IPS-20b (cell line): ENCODE measurements at regions not wholly inside any gene's neighbourhood (a gene's known extent, or its start where the extent isn't known, plus 50 kb on each side); places are given as distances from the start of the nearest gene placed in this dataset.
"Not testable (repeated sequence)": the region's sequence is repeated elsewhere in the genome, so short reads cannot be mapped to it uniquely, and the experiment has no call there.

Source experiments
- H3K27ac ChIP-seq: one replicate; pipeline ENCODE4 v1.5.1; 2013; ENCODE audit warnings: low read length
- H3K27me3 ChIP-seq: 2 replicates; pipeline ENCODE4 v1.6.1; 2013; ENCODE audit warnings: mild to moderate bottlenecking, low read length, inconsistent platforms; ENCODE audit not compliant: insufficient read depth
- H3K36me3 ChIP-seq: 2 replicates; pipeline ENCODE4 v1.6.1; 2013; ENCODE audit warnings: low read depth, mild to moderate bottlenecking, inconsistent platforms, low read length, moderate library complexity; ENCODE audit not compliant: insufficient read depth
- H3K4me1 ChIP-seq: 2 replicates; pipeline ENCODE4 v1.6.1; 2013; ENCODE audit warnings: mild to moderate bottlenecking, control low read depth, inconsistent platforms, low read length, moderate library complexity; ENCODE audit not compliant: insufficient read depth
- H3K4me3 ChIP-seq: 2 replicates; pipeline ENCODE4 v1.5.1; 2013; ENCODE audit warnings: mild to moderate bottlenecking, low read length, inconsistent platforms
- H3K9ac ChIP-seq: 2 replicates; pipeline ENCODE4 v1.6.1; 2013; ENCODE audit warnings: low read depth, mild to moderate bottlenecking, inconsistent platforms, low read length, moderate library complexity
- H3K9me3 ChIP-seq: 2 replicates; pipeline ENCODE4 v1.6.1; 2013; ENCODE audit warnings: mild to moderate bottlenecking, low read depth, low read length, inconsistent platforms; ENCODE audit not compliant: insufficient read depth

GRCh38 chr9:105993921-105994715, 299.8 kb downstream of the TMEM38B start:
- Histone ChIP-seq H3K9me3 (no peaks in the 10 kb centered on the region), H3K27ac (no peak overlapping the region), H3K36me3 (no peaks in the 10 kb centered on the region), H3K4me1 (peaks cover 16% of the 10 kb centered on the region; the same call in 1 of the 2 replicates), H3K9ac (no peak overlapping the region), H3K27me3 (no peaks in the 10 kb centered on the region), H3K4me3 (no peak overlapping the region)

GRCh38 chr9:105994970-105995369, 300.6 kb downstream of the TMEM38B start:
- H3K27me3 ChIP-seq = no peaks in the 10 kb centered on the region
- no peak overlapping the region for H3K4me3 ChIP-seq
- no peaks in the 10 kb centered on the region for H3K9me3 ChIP-seq
- no peak overlapping the region for H3K9ac ChIP-seq
- no peak overlapping the region for H3K27ac ChIP-seq
- H3K4me1 ChIP-seq = peaks cover 16% of the 10 kb centered on the region; the same call in 1 of the 2 replicates
- no peaks in the 10 kb centered on the region for H3K36me3 ChIP-seq

GRCh38 chr9:106017198-106017740, 322.9 kb downstream of the TMEM38B start:
- no peaks in the 10 kb centered on the region for H3K27me3 ChIP-seq
- H3K9me3 ChIP-seq = no peaks in the 10 kb centered on the region
- no peaks in the 10 kb centered on the region for H3K36me3 ChIP-seq
- H3K4me3 ChIP-seq = no peak overlapping the region
- peaks cover 16% of the 10 kb centered on the region; the same call in 1 of the 2 replicates for H3K4me1 ChIP-seq
- no peak overlapping the region for H3K9ac ChIP-seq
- no peak overlapping the region for H3K27ac ChIP-seq

- Histone ChIP-seq H3K36me3 (no peaks in the 10 kb centered on the region), H3K4me1 (peaks cover 16% of the 10 kb centered on the region; the same call in 1 of the 2 replicates), H3K9ac (peak overlapping the region; percentile 26; the same call in 1 of the 2 replicates), H3K27me3 (no peaks in the 10 kb centered on the region), H3K27ac (no peak overlapping the region), H3K4me3 (peak overlapping the region; percentile 38), H3K9me3 (no peaks in the 10 kb centered on the region)
Observed at GRCh38 chr9:106019039-106019680, 324.8 kb downstream of the TMEM38B start.

GRCh38 chr9:106019702-106020101, 325.4 kb downstream of the TMEM38B start:
- H3K4me1 ChIP-seq = peaks cover 16% of the 10 kb centered on the region; the same call in 1 of the 2 replicates
- H3K4me3 ChIP-seq = peak overlapping the region; percentile 38; the same call in 1 of the 2 replicates
- H3K27ac ChIP-seq = no peak overlapping the region
- H3K9me3 ChIP-seq = no peaks in the 10 kb centered on the region
- no peaks in the 10 kb centered on the region for H3K27me3 ChIP-seq
- no peaks in the 10 kb centered on the region for H3K36me3 ChIP-seq
- H3K9ac ChIP-seq = peak overlapping the region; percentile 26; the same call in 1 of the 2 replicates

- Histone ChIP-seq H3K9ac (no peak overlapping the region), H3K4me3 (peak overlapping the region; percentile 38; the same call in 1 of the 2 replicates), H3K27ac (no peak overlapping the region), H3K36me3 (no peaks in the 10 kb centered on the region), H3K27me3 (no peaks in the 10 kb centered on the region), H3K4me1 (peaks cover 16% of the 10 kb centered on the region; the same call in 1 of the 2 replicates), H3K9me3 (no peaks in the 10 kb centered on the region)
Observed at GRCh38 chr9:106020186-106020585, 325.8 kb downstream of the TMEM38B start.

GRCh38 chr9:106023455-106023854, 329.1 kb downstream of the TMEM38B start:
- Histone ChIP-seq H3K36me3 (no peaks in the 10 kb centered on the region), H3K27me3 (no peaks in the 10 kb centered on the region), H3K9me3 (no peaks in the 10 kb centered on the region), H3K4me1 (peaks cover 16% of the 10 kb centered on the region; the same call in 1 of the 2 replicates), H3K4me3 (no peak overlapping the region), H3K9ac (no peak overlapping the region), H3K27ac (no peak overlapping the region)

GRCh38 chr9:106025453-106025852, 331.1 kb downstream of the TMEM38B start:
- Histone ChIP-seq H3K27ac (no peak overlapping the region), H3K9me3 (no peaks in the 10 kb centered on the region), H3K9ac (no peak overlapping the region), H3K36me3 (no peaks in the 10 kb centered on the region), H3K4me3 (no peak overlapping the region), H3K27me3 (no peaks in the 10 kb centered on the region), H3K4me1 (peaks cover 1% of the 10 kb centered on the region; the same call in 1 of the 2 replicates)

GRCh38 chr9:106030146-106030545, 335.8 kb downstream of the TMEM38B start:
- H3K9ac ChIP-seq, H3K27ac ChIP-seq, H3K36me3 ChIP-seq, H3K9me3 ChIP-seq, H3K4me1 ChIP-seq, H3K4me3 ChIP-seq, H3K27me3 ChIP-seq: not testable (repeated sequence)

GRCh38 chr9:106032978-106033377, 338.6 kb downstream of the TMEM38B start:
- Histone ChIP-seq H3K36me3 (no peaks in the 10 kb centered on the region), H3K27me3 (no peaks in the 10 kb centered on the region), H3K9me3 (peaks cover 3% of the 10 kb centered on the region; the same call in 1 of the 2 replicates), H3K4me3 (no peak overlapping the region), H3K4me1 (peaks cover 4% of the 10 kb centered on the region), H3K27ac (no peak overlapping the region), H3K9ac (no peak overlapping the region)

- no peaks in the 10 kb centered on the region for H3K36me3 ChIP-seq
- peaks cover 2% of the 10 kb centered on the region; the same call in 1 of the 2 replicates for H3K9me3 ChIP-seq
- H3K27ac ChIP-seq = no peak overlapping the region
- peaks cover 15% of the 10 kb centered on the region for H3K4me1 ChIP-seq
- H3K4me3 ChIP-seq = no peak overlapping the region
- no peak overlapping the region for H3K9ac ChIP-seq
- H3K27me3 ChIP-seq = no peaks in the 10 kb centered on the region
Observed at GRCh38 chr9:106035806-106036205, 341.5 kb downstream of the TMEM38B start.
